NCI-H345 treated with DMSO at 0.1 percent for 48 hours (cell line): ENCODE measurements at regions not wholly inside any gene's neighbourhood (a gene's known extent, or its start where the extent isn't known, plus 50 kb on each side); places are given as distances from the start of the nearest gene placed in this dataset.
A peak's percentile ranks its signal among the peaks of the same experiment; 100 is the strongest.

Experiments
- DNase-seq: peaks from one replicate; lab custom pipeline; 2025; ENCODE audit not compliant: unreplicated experiment; lab: John Stamatoyannopoulos, UW

DNA sequence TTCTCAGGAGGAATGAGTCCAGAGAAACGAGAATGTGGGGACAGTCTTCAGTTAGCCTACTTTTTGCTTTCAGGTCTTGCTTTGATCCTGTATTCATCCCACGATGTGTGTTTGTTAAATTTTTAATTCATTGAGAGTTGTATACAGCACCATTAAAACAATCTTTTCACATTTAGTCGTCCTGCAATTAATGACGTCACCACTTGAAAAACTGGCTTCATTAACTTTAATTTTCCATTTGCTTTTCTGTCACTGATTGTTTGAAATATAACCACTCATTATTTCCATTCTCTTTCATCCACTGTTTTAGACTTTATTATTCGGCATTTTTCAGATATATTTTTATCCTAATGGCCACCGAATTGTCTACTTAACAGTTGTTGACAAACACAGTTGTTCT lies 146.9 kb downstream of the TFEC start:
- no peak for DNase-seq

DNA sequence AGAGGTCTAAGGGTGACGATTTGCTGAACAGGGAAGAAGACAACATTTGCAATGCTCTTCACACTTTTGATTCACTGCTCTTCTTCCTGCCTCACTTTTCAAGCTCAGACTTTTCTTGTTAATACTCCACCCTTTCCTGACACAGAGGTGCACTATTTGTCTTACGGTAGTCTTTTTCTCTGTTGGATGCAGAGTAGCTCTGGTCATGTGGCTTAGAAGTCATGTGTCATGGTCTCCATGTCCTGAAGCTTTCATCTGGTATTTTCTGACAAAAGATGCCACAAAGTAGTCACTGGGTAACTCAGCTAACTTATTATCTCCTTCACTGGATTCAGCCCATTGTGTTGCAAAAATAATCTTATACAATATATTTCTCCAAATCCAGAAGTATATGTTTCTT lies 149.1 kb downstream of the TFEC start:
- DNase-seq: no peak

DNA sequence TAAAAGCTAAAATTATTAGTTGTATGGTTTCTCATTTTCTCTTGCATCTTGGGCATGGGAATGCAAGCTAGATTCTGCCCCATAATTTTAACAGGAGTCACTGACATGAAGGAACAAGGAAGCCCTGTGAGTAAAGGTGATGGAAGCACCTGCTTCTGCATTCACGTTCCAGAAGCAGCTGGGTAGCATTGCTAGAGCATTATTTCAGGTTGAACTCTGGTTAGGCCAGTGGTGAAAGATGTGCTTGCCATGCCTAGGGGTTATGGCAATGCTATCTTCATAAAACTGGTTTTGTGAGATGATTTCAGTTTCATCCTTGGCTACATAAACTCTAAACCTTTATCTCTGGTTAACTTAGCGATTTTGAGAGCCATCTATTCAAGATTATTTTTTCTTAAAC lies 151.4 kb downstream of the TFEC start:
- DNase-seq: no peak

DNA sequence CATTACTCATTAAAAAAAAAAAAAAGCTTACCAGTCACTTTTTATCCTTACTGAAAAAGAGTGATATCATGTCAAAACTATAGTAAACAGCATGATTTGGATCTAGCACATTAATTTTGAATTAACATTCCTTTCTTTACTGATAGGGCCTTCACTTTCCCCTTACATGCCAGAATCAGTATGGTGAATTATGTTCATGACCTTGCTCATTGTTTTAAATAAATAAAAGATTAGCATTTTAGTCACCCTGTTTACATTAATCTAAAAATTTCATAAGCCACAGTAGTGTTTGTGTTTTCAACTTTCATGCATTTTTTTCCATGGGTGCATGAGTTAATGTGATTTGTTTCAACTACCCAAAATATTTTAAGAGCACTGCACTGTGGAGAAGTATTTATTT lies 160.8 kb downstream of the TFEC start:
- DNase-seq: no peak

DNA sequence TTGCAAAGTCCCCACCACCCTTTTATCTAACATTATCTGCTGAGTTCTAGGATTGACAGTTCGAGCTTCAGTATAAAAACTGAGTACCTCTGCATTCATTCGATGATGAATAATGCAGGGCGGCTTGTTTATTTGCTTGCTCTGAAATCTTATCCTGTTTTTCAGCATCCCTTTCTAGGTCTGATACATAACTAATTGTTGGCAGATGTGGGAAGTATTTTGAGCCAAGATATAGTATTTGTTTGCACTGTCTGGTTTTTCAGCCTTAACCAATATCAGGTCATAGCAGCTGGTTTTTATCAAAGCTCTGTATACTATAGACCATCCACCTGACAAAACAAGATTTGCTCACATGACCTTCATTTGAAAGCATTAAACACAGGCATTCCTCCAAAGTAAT lies 161.4 kb downstream of the TFEC start:
- DNase-seq: no peak

DNA sequence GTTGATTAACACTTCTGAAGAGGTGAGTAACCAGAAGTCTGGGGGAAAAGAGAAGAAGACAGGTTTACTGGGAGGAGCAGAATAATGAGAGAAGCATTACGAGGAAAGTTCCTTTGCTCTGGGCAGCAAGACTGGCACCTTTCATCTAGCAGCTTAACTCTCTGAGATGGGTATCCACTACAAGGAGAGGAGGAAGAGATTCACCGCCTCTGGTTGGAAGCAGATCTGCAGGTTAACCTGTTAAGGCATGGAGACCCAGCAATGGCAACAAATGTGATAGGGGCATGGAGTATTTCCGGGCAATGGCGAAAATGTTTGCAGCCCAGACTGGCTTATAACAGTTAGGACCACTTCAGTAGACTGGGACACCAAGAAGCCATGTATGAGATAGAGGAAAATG lies 162.2 kb downstream of the TFEC start:
- no peak for DNase-seq

DNA sequence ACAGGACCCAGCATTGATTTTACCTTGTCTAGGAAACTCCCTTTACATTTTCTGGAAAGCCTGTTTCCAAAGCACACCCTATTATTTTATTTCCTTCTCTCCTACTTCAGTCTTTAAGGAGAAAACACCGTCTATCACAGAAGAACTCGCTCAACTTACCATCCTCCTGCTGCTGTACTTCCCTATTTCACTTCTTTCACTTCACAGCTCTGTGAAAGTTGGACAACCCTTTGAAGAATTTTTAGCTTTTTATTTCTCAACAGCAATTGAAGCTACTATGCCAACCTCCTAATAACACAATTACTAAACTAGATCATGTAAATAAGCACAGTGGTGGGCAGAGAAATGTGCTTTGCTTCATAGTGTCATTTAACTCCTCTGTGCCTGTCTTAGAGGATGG lies 166.5 kb downstream of the TFEC start:
- DNase-seq: no peak

DNA sequence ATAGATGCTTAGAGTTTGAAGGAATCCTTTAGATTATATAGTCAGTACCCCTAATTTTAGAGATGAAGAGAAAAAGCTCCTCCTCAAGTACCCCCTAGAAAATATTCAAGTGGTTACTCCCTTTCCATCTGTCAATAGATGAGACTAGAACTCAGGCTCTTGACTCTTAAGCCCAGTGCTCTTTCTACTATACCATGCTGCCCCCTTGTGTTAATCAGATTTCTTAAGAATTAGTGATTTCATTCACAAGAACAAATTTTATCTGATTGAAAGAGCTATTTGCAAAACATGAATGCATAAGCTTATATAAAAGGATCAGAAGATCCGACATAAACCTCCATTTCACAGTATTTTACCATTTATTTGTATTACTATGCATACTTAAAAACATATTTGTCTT lies 179.3 kb downstream of the TFEC start:
- peak; percentile 22 for DNase-seq

DNA sequence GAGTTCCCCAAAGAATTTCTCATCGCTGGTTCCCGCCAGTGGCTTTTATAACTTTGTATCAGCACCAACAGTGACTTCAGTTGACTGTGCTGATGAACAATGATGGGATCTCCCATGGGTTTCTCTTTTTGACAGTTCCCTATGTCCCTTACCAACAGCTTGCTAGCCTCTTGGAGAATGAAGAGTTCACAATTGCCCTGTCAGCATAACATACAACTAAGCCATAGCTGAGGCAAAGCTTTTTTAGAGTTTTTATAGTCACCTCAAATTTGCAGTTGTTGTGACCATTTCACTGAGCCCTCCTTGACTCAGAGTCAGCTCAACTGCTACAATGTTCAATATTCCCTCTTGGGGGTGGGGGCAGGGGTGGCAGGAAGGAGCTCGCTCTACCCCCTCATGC lies 179.8 kb downstream of the TFEC start:
- DNase-seq: no peak

DNA sequence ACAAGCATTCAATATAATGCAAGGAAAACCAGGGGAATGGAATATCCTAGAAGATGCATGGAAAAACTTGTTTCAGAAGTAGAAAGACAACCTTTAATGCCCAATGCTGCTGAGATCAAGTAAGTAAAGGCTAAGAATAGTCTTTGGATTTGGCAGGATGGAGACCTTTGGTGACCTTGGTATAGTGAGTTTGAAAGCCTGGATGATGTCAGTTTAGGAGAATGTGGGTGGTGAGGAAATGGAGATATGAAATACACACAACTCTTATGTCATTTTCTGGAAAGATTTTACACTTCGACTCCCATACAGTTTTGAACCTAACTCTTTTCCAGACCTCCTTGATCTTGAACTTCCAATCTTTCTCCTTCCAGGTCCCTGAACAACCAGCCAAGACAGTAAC lies 185.7 kb downstream of the TFEC start:
- DNase-seq: no peak

DNA sequence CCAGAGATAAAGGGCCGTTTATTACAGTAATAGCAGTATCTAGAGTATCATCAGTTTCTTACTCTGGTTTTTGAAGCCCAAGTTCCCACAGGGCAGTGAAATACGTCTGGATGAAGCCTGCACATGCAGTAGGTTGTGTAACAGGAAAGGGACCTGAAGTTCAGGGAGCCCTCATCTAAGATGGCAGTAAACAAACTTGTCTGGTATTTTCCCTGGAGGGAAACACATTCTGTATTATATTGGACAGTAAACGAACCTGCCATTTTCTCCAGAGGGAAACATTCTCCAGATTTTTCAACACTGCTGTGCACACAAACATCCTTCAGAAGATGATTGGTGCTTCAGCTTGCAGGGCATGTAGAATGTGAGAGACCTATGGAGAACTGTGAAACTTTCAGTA lies 189.9 kb downstream of the TFEC start:
- DNase-seq: no peak

DNA sequence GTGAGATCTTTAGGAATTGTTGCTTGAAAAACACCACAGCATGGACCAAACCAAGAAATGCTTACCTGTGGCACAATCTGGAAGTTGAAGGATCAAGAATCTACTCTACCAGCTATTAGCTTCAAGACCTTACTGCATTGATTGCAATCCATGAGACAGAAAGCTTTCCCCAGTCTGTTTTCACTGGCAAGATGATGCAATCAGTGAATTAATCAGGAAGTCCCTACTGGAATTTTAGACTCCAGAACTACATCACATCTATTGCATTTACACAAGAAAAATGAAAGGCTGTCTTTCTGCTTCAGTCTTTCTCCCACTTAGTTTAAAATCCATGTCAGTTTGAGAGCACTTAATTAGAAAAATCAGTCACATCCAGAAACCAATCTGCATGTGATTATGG lies 191.7 kb downstream of the TFEC start:
- DNase-seq: no peak

DNA sequence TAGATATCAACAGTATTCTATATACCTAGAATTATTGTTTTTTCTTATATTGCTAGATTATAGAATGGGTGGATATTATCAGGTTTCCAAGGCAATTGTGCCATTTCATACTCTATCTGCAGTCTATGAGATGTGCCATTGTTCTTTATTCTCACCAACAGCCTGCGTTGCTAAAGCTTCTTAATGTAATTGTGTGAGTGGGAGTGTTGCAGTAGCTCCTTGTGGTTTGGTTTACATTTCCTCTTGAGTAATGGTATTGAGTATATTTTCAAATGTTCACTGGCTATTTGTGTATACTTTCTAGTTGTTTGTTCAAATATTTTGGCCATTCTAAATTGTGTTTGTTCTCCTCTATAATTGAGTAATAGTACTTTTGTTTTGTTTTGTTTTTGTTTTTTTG lies 199.2 kb downstream of the TFEC start:
- no peak for DNase-seq

DNA sequence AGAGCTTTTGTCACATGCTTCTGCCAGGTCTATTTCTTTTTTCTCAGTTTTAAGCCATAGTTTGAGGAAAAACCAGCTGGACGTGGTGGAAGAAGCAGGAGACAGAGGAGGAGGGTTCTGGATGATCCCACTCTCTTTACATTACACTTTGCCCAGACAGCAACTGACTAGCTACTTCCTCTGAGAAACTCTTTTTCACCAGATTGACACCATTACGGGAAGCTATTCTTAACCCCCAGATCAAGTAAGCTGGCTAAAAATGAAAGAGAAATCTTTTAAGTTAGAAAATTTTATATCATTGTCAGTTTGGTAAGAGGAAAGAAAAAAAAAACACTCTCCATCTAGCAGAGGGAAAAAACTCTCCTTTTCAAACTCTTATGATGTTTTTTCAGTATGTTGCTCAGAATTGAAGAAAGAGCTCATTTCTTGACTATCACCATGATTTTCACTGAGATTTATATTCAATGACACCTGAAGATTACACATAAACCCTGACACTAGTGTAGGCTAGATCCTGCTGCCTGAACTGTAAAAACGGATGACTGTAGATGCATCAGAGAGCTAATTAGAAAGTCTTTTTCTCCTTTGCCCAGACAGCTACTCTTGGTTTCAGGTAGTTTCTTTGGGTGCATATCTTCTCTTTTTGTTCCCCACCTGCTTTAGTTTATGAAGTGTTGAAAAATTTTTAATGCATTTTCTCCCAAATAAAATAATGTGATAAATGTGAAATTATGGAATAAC lies 203.1 kb downstream of the TFEC start:
- DNase-seq: no peak

DNA sequence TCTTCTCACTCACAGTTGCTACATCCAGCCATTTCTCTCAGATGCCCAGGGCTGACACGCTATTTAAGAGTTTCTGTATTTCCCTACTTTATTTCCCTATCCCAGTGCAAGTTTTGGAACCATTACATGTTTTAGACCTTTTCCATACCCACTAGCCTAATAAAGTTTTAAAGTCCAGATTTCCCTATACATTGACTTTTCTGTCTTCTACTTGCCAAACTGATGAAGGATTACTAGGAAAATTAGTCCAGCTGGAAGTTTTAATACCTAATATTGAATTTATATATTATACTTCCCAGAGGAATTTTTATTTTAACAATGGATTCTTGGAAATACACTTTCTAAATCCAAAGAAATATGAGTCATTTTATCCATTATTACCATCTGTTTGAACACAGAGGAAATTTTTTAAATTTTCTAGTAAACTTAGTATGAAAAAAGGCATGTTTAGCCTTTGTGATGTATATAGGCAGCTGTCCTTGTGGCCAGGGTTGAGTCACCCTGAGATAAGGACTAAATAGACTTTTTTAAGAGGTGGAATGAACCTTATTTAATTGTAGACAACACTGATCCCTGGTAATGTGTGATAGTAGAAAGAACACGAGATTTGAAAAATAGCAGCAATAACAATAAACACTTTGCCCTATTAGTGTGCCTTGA lies 205.0 kb downstream of the TFEC start:
- no peak for DNase-seq

DNA sequence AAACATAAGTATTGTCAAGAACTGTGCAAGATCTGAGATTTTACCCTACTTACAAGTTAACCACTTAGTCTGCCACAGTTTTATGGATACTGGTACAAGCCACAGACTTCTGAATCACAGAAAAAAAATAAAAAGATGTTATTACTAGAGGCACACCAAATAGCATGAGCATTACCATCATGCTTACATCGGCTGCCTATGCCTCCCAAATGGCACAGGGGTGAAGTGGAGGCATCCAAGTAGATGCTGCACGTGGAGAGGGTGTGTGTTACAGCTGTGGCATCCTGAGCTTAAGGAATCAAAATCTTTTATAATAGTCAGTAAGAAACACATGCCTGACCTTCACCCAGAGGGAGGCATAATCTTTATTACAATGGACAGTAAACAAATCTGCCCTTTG lies 207.8 kb downstream of the TFEC start:
- DNase-seq: no peak

DNA sequence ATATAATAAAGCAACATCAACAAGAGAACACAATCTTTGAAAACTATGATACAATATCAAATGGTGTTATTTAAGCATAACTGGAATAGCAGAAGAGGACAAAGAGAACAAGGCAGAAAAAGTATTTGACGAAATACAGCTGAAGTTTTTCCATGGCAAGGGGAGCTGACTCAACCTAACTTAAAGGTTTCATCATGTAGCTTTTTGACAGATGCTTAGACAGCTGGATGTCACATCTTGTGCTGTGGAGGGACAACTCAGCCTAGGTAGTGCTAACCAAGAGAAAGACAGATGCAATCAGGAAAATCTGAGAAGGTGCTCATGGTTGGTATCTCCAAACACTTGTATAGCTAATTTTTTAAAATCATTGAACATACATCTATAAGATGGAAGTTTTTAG lies 208.2 kb downstream of the TFEC start:
- DNase-seq: no peak

DNA sequence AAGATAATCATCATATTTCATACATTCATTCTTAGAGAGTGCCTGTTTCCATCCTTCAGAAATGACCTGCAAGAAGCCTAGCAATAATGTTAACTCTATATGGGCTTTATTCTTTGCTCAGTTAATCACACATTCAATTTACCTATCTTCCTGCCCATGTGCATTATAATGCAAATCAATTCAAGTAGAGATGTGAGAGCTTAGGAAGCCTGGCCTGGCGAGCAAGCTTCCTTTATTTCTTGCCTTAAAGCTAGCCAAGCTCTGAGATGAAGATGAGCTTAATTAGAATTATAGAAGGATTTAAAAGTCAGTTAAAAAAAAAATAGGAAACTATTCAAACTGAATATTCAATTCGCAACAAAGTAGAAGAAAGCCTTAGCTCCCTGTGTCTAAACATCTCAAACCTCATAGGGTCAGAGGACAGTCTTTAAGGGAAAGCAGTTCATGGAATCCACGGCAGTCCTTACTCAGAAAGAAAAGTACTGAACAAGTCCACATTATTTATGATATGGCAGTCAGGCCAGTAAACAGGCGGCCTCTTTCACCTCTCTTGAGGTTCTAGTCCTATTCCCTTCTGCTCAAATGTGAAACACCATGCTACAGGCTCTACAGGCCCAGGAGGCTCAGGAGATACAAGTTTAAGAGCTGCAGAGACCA lies 214.1 kb downstream of the TFEC start:
- no peak for DNase-seq

DNA sequence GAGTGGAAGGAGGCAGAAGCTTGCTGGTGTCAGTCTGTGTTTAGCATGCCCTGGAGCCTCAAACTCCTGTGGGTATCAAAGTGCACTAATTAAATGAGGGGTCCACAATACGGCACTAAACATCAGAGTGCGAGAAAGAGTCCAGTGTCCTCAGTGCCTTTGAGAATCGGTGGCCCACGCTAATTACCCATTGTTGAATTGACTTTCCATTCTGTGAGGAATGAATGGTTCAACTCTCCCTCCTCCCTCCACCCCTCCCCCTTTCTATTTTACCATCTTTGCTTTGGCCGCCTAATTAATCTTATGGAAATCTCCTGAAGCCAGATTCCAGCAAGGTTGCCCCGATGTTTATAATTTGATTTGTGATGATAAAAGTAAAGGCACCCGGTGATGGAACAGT lies 217.8 kb downstream of the TFEC start:
- DNase-seq: no peak

DNA sequence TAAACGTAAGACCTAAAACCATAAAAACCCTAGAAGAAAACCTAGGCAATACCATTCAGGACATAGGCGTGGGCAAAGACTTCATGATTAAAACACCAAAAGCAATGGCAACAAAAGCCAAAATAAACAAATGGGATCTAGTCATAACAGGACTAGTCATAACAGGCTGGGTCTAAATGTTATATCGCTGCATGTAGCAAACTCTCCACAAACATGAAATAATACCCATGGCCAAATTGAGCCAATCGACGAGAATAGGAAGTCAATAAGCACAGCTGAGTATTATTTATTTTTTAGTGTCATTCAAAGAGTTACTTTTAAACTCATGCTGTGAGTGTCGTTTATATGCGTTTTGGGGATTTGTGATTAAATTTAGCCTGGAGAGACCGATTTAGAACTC lies 225.1 kb downstream of the TFEC start:
- DNase-seq: peak; percentile 89

DNA sequence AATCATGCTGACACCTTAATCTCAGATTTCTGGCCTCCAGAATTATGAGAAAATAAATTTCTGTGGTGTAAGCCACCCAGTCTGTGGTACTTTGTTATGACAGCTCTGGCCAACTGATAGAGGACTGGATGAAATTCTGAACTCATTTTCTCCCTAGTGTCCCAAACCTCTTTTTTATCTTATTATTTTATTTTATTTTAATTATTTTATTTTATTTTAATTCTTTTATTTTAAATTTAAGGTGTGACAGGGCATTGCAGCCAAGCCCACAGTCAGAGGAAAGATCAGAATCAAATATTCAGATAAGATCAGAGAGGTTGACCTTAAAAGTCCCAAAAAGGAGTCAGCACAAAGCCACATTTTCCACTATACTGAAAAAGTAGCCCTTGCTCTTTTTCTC lies 228.1 kb downstream of the TFEC start:
- DNase-seq: no peak

DNA sequence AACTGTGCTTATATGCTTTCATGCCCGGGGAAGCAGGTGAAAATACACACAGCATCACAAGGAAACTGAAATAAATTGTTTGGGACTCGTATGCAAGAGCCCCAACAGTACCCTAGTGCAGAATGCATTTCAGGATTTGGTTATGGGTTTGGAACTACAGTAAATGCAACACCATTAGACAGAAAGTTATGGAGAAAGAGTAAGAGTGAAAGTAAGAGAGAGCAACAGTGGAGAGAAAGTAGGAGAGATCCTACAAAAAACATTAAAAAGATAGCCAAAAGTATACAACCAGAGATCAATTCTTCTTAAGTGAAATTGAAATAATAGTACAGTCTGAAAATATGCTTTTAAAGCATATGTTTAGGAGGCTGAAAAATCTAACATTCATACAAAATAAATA lies 231.1 kb downstream of the TFEC start:
- no peak for DNase-seq
